ENCODE measurements at regions not wholly inside any gene's neighbourhood (a gene's known extent, or its start where the extent isn't known, plus 50 kb on each side); places are given as distances from the start of the nearest gene placed in this dataset.

GRCh38 chr3:106175276-106175675, 306.5 kb upstream of the CBLB start:
- no peaks in the 10 kb centered on the region for H3K4me1 ChIP-seq
- no peaks in the 10 kb centered on the region for H3K9me3 ChIP-seq
- TF ChIP-seq CTCF (IDR thresholded peaks at IDR 0.05) = no peak
- no peak for TF ChIP-seq POLR2A (IDR thresholded peaks at IDR 0.05)
- H3K27ac ChIP-seq = no peak overlapping the region
- no peak for DNase-seq
- H3K36me3 ChIP-seq = no peaks in the 10 kb centered on the region
- H3K27me3 ChIP-seq = no peaks in the 10 kb centered on the region
- H3K4me3 ChIP-seq = no peak overlapping the region

- Histone ChIP-seq H3K4me3 (no peak overlapping the region), H3K27ac (peak overlapping the region in 1 of 4 donors; percentile 37)
- no peak for DNase-seq
These were observed 307.9 kb upstream of the CBLB start for GRCh38 chr3:106176734-106177133.

GRCh38 chr3:106182950-106183511, 314.2 kb upstream of the CBLB start:
- no peaks in the 10 kb centered on the region for H3K9me3 ChIP-seq
- H3K27me3 ChIP-seq = no peaks in the 10 kb centered on the region
- no peak for DNase-seq
- no peaks in the 10 kb centered on the region for H3K4me1 ChIP-seq
- no peaks in the 10 kb centered on the region for H3K36me3 ChIP-seq
- TF ChIP-seq POLR2A (IDR thresholded peaks at IDR 0.05) = no peak
- no peak for TF ChIP-seq CTCF (IDR thresholded peaks at IDR 0.05)
- H3K27ac ChIP-seq = no peak overlapping the region
- no peak overlapping the region for H3K4me3 ChIP-seq

More at GRCh38 chr3:106176734-106177133, 307.9 kb upstream of the CBLB start:
- Histone ChIP-seq H3K9me3 (no peaks in the 10 kb centered on the region), H3K4me1 (no peaks in the 10 kb centered on the region), H3K27me3 (no peaks in the 10 kb centered on the region), H3K36me3 (no peaks in the 10 kb centered on the region)
- TF ChIP-seq POLR2A (IDR thresholded peaks at IDR 0.05) = no peak
- TF ChIP-seq CTCF (IDR thresholded peaks at IDR 0.05) = no peak

DNA sequence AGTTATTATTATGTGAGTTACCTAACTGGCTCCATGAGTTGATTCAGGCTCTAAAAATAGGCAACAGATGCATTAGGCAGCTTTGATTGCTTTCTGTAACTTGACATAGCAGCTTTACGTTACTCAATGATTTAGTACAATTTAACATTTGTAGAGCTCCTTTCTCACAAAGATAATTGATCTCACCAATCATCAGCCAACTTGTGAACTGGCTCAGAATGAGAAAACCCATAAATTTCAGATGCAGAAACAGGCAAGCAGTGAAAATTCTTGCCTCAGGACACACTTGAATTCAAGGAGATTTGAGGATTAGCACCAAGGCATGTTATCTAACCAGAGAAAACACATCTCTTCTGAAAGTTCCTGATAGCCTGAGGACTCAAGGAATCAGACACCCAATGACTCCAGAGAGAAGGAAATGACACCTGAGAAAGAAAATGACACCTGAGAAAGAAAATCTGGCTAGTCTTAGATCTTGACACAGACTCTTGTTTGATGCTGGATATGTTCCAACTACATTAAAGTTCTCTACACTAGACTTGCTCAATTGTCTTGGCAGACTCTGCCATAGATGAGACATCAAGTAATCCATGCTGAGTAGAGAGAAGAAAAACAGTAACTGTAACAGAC, 315.1 kb upstream of the CBLB start:
- Histone ChIP-seq H3K4me3 (no peak overlapping the region), H3K36me3 (no peaks in the 10 kb centered on the region), H3K27me3 (no peaks in the 10 kb centered on the region), H3K9me3 (no peaks in the 10 kb centered on the region), H3K4me1 (no peaks in the 10 kb centered on the region), H3K27ac (no peak overlapping the region)
- no peak for DNase-seq
- TF ChIP-seq CTCF (IDR thresholded peaks at IDR 0.05) (no peak), POLR2A (IDR thresholded peaks at IDR 0.05) (no peak)

- Histone ChIP-seq H3K4me3 (no peak overlapping the region), H3K4me1 (no peaks in the 10 kb centered on the region), H3K27me3 (no peaks in the 10 kb centered on the region), H3K9me3 (no peaks in the 10 kb centered on the region), H3K27ac (no peak overlapping the region), H3K36me3 (no peaks in the 10 kb centered on the region)
- no peak for TF ChIP-seq CTCF (IDR thresholded peaks at IDR 0.05)
- no peak for DNase-seq
These were observed 316.0 kb upstream of the CBLB start for GRCh38 chr3:106184540-106185457.

Data from Peyer's patch (tissue), 4 donors.